Liver (tissue), 8 donors: ENCODE measurements at regions not wholly inside any gene's neighbourhood (a gene's known extent, or its start where the extent isn't known, plus 50 kb on each side); places are given as distances from the start of the nearest gene placed in this dataset.

ENCODE experiments used
- DNase-seq: peaks from one replicate; pipeline ENCODE4 v3.0.0-alpha.2; 2017; ENCODE audit warnings: low spot score
- H3K27ac ChIP-seq, 2 donors: one replicate each; pipeline ENCODE4 v1.7.0; 2013; ENCODE audit warnings: inconsistent platforms in 2 of 2, low read length in 2 of 2, control low read depth in 1 of 2, low read depth in 1 of 2, mild to moderate bottlenecking in 1 of 2
- H3K27me3 ChIP-seq, 4 donors: one replicate each; pipeline versions ENCODE4 v1.6.1 to v1.7.0; 2013; ENCODE audit warnings: low read length in 3 of 4, inconsistent platforms in 1 of 4, mild to moderate bottlenecking in 1 of 4, moderate library complexity in 1 of 4; ENCODE audit not compliant: control insufficient read depth in 4 of 4, insufficient read depth in 4 of 4
- H3K36me3 ChIP-seq, 4 donors: one replicate each; pipeline versions ENCODE4 v1.6.1 to v1.7.0; 2013; ENCODE audit warnings: low read length in 3 of 4, mild to moderate bottlenecking in 3 of 4, low read depth in 1 of 4, moderate library complexity in 1 of 4; ENCODE audit not compliant: control insufficient read depth in 4 of 4, insufficient read depth in 3 of 4
- H3K4me1 ChIP-seq, 4 donors: one replicate each; pipeline versions ENCODE4 v1.6.1 to v1.7.0; 2013; ENCODE audit warnings: low read length in 3 of 4, mild to moderate bottlenecking in 3 of 4, moderate library complexity in 1 of 4; ENCODE audit not compliant: control insufficient read depth in 4 of 4, insufficient read depth in 4 of 4
- H3K4me3 ChIP-seq, 3 donors: one replicate each; pipeline versions ENCODE4 v1.6.1 to v1.7.0; 2013; ENCODE audit warnings: low read length in 3 of 3, control low read depth in 1 of 3, low read depth in 1 of 3, mild to moderate bottlenecking in 1 of 3
- H3K9ac ChIP-seq, 2 donors: one replicate each; pipeline ENCODE4 v1.7.0; 2013; ENCODE audit warnings: low read length in 2 of 2, mild to moderate bottlenecking in 2 of 2, moderate library complexity in 2 of 2, control low read depth in 1 of 2, low read depth in 1 of 2
- H3K9me3 ChIP-seq, 4 donors: one replicate each; pipeline versions ENCODE4 v1.6.1 to v1.7.0; 2013; ENCODE audit warnings: low read length in 3 of 4; ENCODE audit not compliant: control insufficient read depth in 4 of 4
- ATF3 ChIP-seq: IDR thresholded peaks from 2 replicates; pipeline ENCODE4 v1.6.1; 2016; ENCODE audit warnings: antibody characterized with exemption
- CTCF ChIP-seq: fragments of 150-350 bp; IDR thresholded peaks from 2 replicates; pipeline ENCODE4 v1.5.1; 2017; ENCODE audit warnings: improper control_type of control experiment, low read depth, low read length; ENCODE audit not compliant: missing input control
- EGR1 ChIP-seq, 2 donors: IDR thresholded peaks; 2 replicates each; pipeline ENCODE4 v1.6.1; 2016 to 2018; ENCODE audit warnings: antibody characterized with exemption in 2 of 2, low read depth in 2 of 2
- FOXA1 ChIP-seq: IDR thresholded peaks from 2 replicates; pipeline ENCODE4 v1.6.1; 2016; ENCODE audit warnings: antibody characterized with exemption
- FOXA2 ChIP-seq: IDR thresholded peaks from 2 replicates; pipeline ENCODE4 v1.6.1; 2016; ENCODE audit warnings: antibody characterized with exemption
- GABPA ChIP-seq, 2 donors: IDR thresholded peaks in 1 of 2; conservative IDR thresholded peaks in 1 of 2; 2 replicates each; pipeline ENCODE4 v1.6.1; 2016; ENCODE audit warnings: antibody characterized with exemption in 2 of 2, mild to moderate bottlenecking in 1 of 2, moderate library complexity in 1 of 2
- HNF4A ChIP-seq, 2 donors: conservative IDR thresholded peaks; 2 replicates each; pipeline ENCODE4 v1.6.1; 2016; ENCODE audit warnings: antibody characterized with exemption in 2 of 2, mild to moderate bottlenecking in 2 of 2
- HNF4G ChIP-seq: IDR thresholded peaks from 2 replicates; pipeline ENCODE4 v1.6.1; 2016; ENCODE audit warnings: antibody characterized with exemption
- JUND ChIP-seq, 2 donors: IDR thresholded peaks; 2 replicates each; pipeline ENCODE4 v1.6.1; 2016; ENCODE audit warnings: antibody characterized with exemption in 2 of 2
- MAX ChIP-seq: IDR thresholded peaks from 2 replicates; pipeline ENCODE4 v1.6.1; 2016; ENCODE audit warnings: antibody characterized with exemption
- NR2F2 ChIP-seq: IDR thresholded peaks from 2 replicates; pipeline ENCODE4 v1.6.1; 2016; ENCODE audit warnings: antibody characterized with exemption
- RAD21 ChIP-seq, 2 donors: IDR thresholded peaks; 2 replicates each; pipeline ENCODE4 v1.6.1; 2016; ENCODE audit warnings: antibody characterized with exemption in 2 of 2, mild to moderate bottlenecking in 2 of 2
- REST ChIP-seq: IDR thresholded peaks from 2 replicates; pipeline ENCODE4 v1.6.1; 2016; ENCODE audit warnings: antibody characterized with exemption, mild to moderate bottlenecking
- RXRA ChIP-seq, 2 donors: IDR thresholded peaks; 2 replicates each; pipeline ENCODE4 v1.6.1; 2017 to 2018; ENCODE audit warnings: antibody characterized with exemption in 2 of 2, mild to moderate bottlenecking in 1 of 2
- SP1 ChIP-seq: IDR thresholded peaks from 2 replicates; pipeline ENCODE4 v1.6.1; 2018; ENCODE audit warnings: antibody characterized with exemption, mild to moderate bottlenecking
- TAF1 ChIP-seq: conservative IDR thresholded peaks from 2 replicates; pipeline ENCODE4 v1.6.1; 2016; ENCODE audit warnings: antibody characterized with exemption, mild to moderate bottlenecking
- YY1 ChIP-seq: IDR thresholded peaks from 2 replicates; pipeline ENCODE4 v1.6.1; 2016; ENCODE audit warnings: antibody characterized with exemption, mild to moderate bottlenecking
- ZBTB33 ChIP-seq: IDR thresholded peaks from 2 replicates; pipeline ENCODE4 v1.6.1; 2016; ENCODE audit warnings: antibody characterized with exemption
- WGBS: extraction: QIAGEN DNeasy Blood & Tissue Kit; methylation state at CpG from one replicate; pipeline ENCODE4 v1.1.7; 2013; 5-methylcytosine and 5-hydroxymethylcytosine counted together
- donor health status: healthy.
- donor health status: healthy.
- donor health status: healthy.
- donor health status: healthy.
- donor health status: healthy.

GRCh38 chr2:163171786-163172530 is 333.4 kb upstream of the KCNH7 start:
- H3K9me3 ChIP-seq: no peaks in the 10 kb centered on the region
- no peak overlapping the region for H3K4me3 ChIP-seq
- H3K9ac ChIP-seq: no peak overlapping the region
- no peaks in the 10 kb centered on the region for H3K36me3 ChIP-seq
- H3K4me1 ChIP-seq: no peaks in the 10 kb centered on the region
- H3K27me3 ChIP-seq: peaks cover 0 to 4% (median 2%) of the 10 kb centered on the region in 4 donors
- TF ChIP-seq JUND (IDR thresholded peaks at IDR 0.05): no peak
- no peak for TF ChIP-seq FOXA1
- TF ChIP-seq CTCF: no peak
- no peak for TF ChIP-seq SP1
- TF ChIP-seq GABPA (IDR thresholded peaks at IDR 0.05 in 1 of 2, conservative IDR thresholded peaks at IDR 0.05 in 1 of 2): no peak
- TF ChIP-seq ATF3: no peak
- no peak for TF ChIP-seq RAD21 (IDR thresholded peaks at IDR 0.05)
- no peak for TF ChIP-seq YY1
- TF ChIP-seq HNF4A (conservative IDR thresholded peaks at IDR 0.05): no peak
- TF ChIP-seq NR2F2: no peak
- no peak for TF ChIP-seq TAF1
- TF ChIP-seq RXRA (IDR thresholded peaks at IDR 0.05): no peak
- no peak for TF ChIP-seq MAX
- no peak for TF ChIP-seq FOXA2
- no peak for TF ChIP-seq EGR1 (IDR thresholded peaks at IDR 0.05; ENCODE audit: low read depth in 2 of 2)
- 76% methylated on average over 2 of the region's 2 CpGs for WGBS
- DNase-seq: no peak
- H3K27ac ChIP-seq: no peak overlapping the region

GRCh38 chr2:163157891-163158496 is 319.4 kb upstream of the KCNH7 start:
- WGBS: 96% methylated on average over 1 of the region's 1 CpG
- Histone ChIP-seq H3K27ac (no peak overlapping the region), H3K4me3 (no peak overlapping the region), H3K9me3 (no peaks in the 10 kb centered on the region), H3K36me3 (no peaks in the 10 kb centered on the region), H3K4me1 (no peaks in the 10 kb centered on the region), H3K9ac (no peak overlapping the region), H3K27me3 (no peaks in the 10 kb centered on the region)
- TF ChIP-seq YY1 (no peak), RAD21 (IDR thresholded peaks at IDR 0.05) (no peak), TAF1 (no peak), JUND (IDR thresholded peaks at IDR 0.05) (no peak), NR2F2 (no peak), FOXA2 (no peak), REST (no peak), MAX (no peak), ZBTB33 (no peak), GABPA (IDR thresholded peaks at IDR 0.05 in 1 of 2, conservative IDR thresholded peaks at IDR 0.05 in 1 of 2) (no peak), FOXA1 (no peak), EGR1 (IDR thresholded peaks at IDR 0.05; ENCODE audit: low read depth in 2 of 2) (no peak), ATF3 (no peak), HNF4G (no peak), SP1 (no peak), RXRA (IDR thresholded peaks at IDR 0.05) (no peak), HNF4A (conservative IDR thresholded peaks at IDR 0.05) (no peak), CTCF (no peak)
- no peak for DNase-seq
